ENCODE measurements at regions not wholly inside any gene's neighbourhood (a gene's known extent, or its start where the extent isn't known, plus 50 kb on each side); places are given as distances from the start of the nearest gene placed in this dataset.

DNA sequence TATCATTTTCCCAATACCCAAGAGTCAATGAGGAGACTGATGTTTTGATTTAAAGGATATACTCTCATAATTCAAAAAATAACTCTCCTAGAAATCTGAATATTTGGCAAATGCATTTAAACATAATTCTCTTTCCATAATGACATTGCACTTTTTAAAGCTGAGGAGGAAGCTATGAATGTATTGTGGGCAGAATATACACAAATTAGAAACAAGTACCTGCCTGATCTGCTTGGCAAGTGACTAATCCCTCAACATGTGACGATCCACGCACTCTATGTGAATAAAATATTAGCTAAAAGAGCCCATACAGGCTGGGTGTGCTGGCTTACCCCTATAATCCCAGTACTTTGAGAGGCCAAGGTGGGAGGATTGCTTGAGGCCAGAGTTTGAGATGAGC is 88.3 kb upstream of the CCDC28A start:
- intact Hi-C loops (cut with micrococcal nuclease; ENCODE audit: unreplicated experiment) (no loop called here), in situ Hi-C loops (cut with HindIII; ENCODE audit: extremely low pct_ligation_motif_present, low pct_unique_long_range_greater_than_20kb) (loop anchor here (25.0 kb wide), 1 partner anchor 677 kb away; the partner anchor contains the start of gene CITED2)
- no peaks in the 10 kb centered on the region for H4K20me1 ChIP-seq (ENCODE audit: insufficient read depth, low read length)
- H3K4me3 ChIP-seq (replicated peaks in 1 of 3; ENCODE audit: insufficient read depth in 1 of 3, low read depth in 2 of 3, low read length in 3 of 3), result no peak overlapping the region
- no peak for TF ChIP-seq ONECUT2 (CRISPR knock-in tag; IDR thresholded peaks at IDR 0.05)
- TF ChIP-seq TBX3 (IDR thresholded peaks at IDR 0.05; ENCODE audit: borderline replicate concordance), result no peak
- TF ChIP-seq XRCC5 (optimal IDR thresholded peaks at IDR 0.05; ENCODE audit: low read length), result no peak
- no peak for TF ChIP-seq SATB2 (CRISPR knock-in tag; IDR thresholded peaks at IDR 0.05)
- TF ChIP-seq, protein P1, sequence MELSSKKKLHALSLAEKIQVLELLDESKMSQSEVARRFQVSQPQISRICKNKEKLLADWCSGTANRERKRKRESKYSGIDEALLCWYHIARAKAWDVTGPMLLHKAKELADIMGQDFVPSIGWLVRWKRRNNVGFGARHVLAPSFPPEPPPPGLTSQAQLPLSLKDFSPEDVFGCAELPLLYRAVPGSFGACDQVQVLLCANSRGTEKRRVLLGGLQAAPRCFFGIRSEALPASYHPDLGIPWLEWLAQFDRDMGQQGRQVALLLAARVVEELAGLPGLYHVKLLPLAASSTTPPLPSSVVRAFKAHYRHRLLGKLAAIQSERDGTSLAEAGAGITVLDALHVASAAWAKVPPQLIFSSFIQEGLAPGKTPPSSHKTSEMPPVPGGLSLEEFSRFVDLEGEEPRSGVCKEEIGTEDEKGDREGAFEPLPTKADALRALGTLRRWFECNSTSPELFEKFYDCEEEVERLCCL (CRISPR knock-in tag; IDR thresholded peaks at IDR 0.05; ENCODE audit: borderline replicate concordance), result no peak
- 0 out of 2 replicates have a peak, but pooled peaks have one; percentile 8 for TF ChIP-seq NFE2L2 (IDR thresholded peaks at IDR 0.05; ENCODE audit: low read length)
- no peak for TF ChIP-seq ZNF335 (CRISPR knock-in tag; IDR thresholded peaks at IDR 0.05)
- H3K4me2 ChIP-seq (ENCODE audit: low read depth, low read length), result no peak overlapping the region
- no peak overlapping the region for H3K27ac ChIP-seq (ENCODE audit: extremely low read length, insufficient read depth, low read length)
- no peaks in the 10 kb centered on the region for H3K79me2 ChIP-seq (ENCODE audit: insufficient read depth, low read length)
- H3K9ac ChIP-seq (ENCODE audit: insufficient read depth, low read depth, low read length), result no peak overlapping the region
- no peaks in the 10 kb centered on the region for H3K36me3 ChIP-seq (replicated peaks in 1 of 2; ENCODE audit: control insufficient read depth in 1 of 2, insufficient read depth in 2 of 2, low read length in 2 of 2)
- CTCF ChIA-PET (ENCODE audit: low intra/inter-chr PET ratio, low total read pairs), result no interaction called here
- H3K9me3 ChIP-seq (ENCODE audit: low read length), result no peaks in the 10 kb centered on the region
- no peak overlapping the region for H2AFZ ChIP-seq (ENCODE audit: low read length)
- POLR2A ChIA-PET, result no interaction called here
- BruUV-seq (replicated peaks), result no TSS peak
- ATAC-seq, result no peak
- H3K27me3 ChIP-seq (ENCODE audit: control insufficient read depth in 1 of 2, insufficient read depth in 2 of 2, low read length in 2 of 2), result no peaks in the 10 kb centered on the region
- FAIRE-seq, result no peak
- no peak for DNase-seq (ENCODE audit: low spot score)
- H3K4me1 ChIP-seq (ENCODE audit: insufficient read depth, low read length), result no peaks in the 10 kb centered on the region
- 98% methylated on average over 2 of the region's 2 CpGs for WGBS (ENCODE audit: low lambda C conversion rate)

DNA sequence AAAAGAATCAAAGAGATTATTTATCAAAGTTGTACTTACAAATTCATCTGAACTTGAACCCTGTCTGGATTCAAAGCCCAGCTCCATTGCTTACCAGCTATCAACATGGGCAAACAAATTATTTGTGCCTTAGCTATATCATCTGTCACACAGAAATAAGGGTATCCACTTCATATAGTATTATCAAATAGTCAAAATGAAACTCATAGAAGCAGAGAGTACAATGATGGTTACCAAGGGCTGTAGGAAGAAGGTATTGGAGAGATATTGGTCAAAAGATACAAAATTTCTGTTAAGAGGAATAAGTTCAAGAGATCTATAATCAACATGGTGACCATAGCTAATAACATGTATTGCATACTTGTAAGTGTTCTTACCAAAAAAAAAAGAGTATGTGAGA is 87.8 kb upstream of the CCDC28A start:
- H3K27me3 ChIP-seq (ENCODE audit: control insufficient read depth in 1 of 2, insufficient read depth in 2 of 2, low read length in 2 of 2), result no peaks in the 10 kb centered on the region
- H4K20me1 ChIP-seq (ENCODE audit: insufficient read depth, low read length), result no peaks in the 10 kb centered on the region
- no peak overlapping the region for H2AFZ ChIP-seq (ENCODE audit: low read length)
- no peaks in the 10 kb centered on the region for H3K79me2 ChIP-seq (ENCODE audit: insufficient read depth, low read length)
- no peak overlapping the region for H3K27ac ChIP-seq (ENCODE audit: extremely low read length, insufficient read depth, low read length)
- ChIA-PET CTCF (ENCODE audit: low intra/inter-chr PET ratio, low total read pairs) (no interaction called here), POLR2A (no interaction called here)
- BruUV-seq (replicated peaks), result no TSS peak
- no peak overlapping the region for H3K4me2 ChIP-seq (ENCODE audit: low read depth, low read length)
- H3K9ac ChIP-seq (ENCODE audit: insufficient read depth, low read depth, low read length), result no peak overlapping the region
- FAIRE-seq (no peak), DNase-seq (ENCODE audit: low spot score) (no peak), ATAC-seq (no peak)
- intact Hi-C loops (cut with micrococcal nuclease; ENCODE audit: unreplicated experiment) (no loop called here), in situ Hi-C loops (cut with HindIII; ENCODE audit: extremely low pct_ligation_motif_present, low pct_unique_long_range_greater_than_20kb) (loop anchor here (25.0 kb wide), 1 partner anchor 677 kb away; the partner anchor contains the start of gene CITED2)
- H3K4me1 ChIP-seq (ENCODE audit: insufficient read depth, low read length), result peaks cover 1% of the 10 kb centered on the region; the same call in 1 of the 2 replicates
- H3K4me3 ChIP-seq (replicated peaks in 1 of 3; ENCODE audit: insufficient read depth in 1 of 3, low read depth in 2 of 3, low read length in 3 of 3), result no peak overlapping the region
- no peaks in the 10 kb centered on the region for H3K9me3 ChIP-seq (ENCODE audit: low read length)
- H3K36me3 ChIP-seq (replicated peaks in 1 of 2; ENCODE audit: control insufficient read depth in 1 of 2, insufficient read depth in 2 of 2, low read length in 2 of 2), result no peaks in the 10 kb centered on the region
- TF ChIP-seq, protein P2, sequence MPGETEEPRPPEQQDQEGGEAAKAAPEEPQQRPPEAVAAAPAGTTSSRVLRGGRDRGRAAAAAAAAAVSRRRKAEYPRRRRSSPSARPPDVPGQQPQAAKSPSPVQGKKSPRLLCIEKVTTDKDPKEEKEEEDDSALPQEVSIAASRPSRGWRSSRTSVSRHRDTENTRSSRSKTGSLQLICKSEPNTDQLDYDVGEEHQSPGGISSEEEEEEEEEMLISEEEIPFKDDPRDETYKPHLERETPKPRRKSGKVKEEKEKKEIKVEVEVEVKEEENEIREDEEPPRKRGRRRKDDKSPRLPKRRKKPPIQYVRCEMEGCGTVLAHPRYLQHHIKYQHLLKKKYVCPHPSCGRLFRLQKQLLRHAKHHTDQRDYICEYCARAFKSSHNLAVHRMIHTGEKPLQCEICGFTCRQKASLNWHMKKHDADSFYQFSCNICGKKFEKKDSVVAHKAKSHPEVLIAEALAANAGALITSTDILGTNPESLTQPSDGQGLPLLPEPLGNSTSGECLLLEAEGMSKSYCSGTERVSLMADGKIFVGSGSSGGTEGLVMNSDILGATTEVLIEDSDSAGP (CRISPR knock-in tag; IDR thresholded peaks at IDR 0.05; ENCODE audit: borderline replicate concordance), result no peak
- no peak for TF ChIP-seq SMYD3 (CRISPR knock-in tag; IDR thresholded peaks at IDR 0.05)
- TF ChIP-seq SRSF9 (IDR thresholded peaks at IDR 0.05; ENCODE audit: borderline replicate concordance, insufficient read depth, low read depth, low read length, poor library complexity, severe bottlenecking), result no peak
- no peak for TF ChIP-seq KMT2B (CRISPR knock-in tag; IDR thresholded peaks at IDR 0.05)
- TF ChIP-seq, protein P3, sequence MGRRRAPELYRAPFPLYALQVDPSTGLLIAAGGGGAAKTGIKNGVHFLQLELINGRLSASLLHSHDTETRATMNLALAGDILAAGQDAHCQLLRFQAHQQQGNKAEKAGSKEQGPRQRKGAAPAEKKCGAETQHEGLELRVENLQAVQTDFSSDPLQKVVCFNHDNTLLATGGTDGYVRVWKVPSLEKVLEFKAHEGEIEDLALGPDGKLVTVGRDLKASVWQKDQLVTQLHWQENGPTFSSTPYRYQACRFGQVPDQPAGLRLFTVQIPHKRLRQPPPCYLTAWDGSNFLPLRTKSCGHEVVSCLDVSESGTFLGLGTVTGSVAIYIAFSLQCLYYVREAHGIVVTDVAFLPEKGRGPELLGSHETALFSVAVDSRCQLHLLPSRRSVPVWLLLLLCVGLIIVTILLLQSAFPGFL (CRISPR knock-in tag; IDR thresholded peaks at IDR 0.05), result no peak
- TF ChIP-seq, protein P4, sequence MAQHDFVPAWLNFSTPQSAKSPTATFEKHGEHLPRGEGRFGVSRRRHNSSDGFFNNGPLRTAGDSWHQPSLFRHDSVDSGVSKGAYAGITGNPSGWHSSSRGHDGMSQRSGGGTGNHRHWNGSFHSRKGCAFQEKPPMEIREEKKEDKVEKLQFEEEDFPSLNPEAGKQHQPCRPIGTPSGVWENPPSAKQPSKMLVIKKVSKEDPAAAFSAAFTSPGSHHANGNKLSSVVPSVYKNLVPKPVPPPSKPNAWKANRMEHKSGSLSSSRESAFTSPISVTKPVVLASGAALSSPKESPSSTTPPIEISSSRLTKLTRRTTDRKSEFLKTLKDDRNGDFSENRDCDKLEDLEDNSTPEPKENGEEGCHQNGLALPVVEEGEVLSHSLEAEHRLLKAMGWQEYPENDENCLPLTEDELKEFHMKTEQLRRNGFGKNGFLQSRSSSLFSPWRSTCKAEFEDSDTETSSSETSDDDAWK (CRISPR knock-in tag; IDR thresholded peaks at IDR 0.05), result no peak
- TF ChIP-seq, protein P5, sequence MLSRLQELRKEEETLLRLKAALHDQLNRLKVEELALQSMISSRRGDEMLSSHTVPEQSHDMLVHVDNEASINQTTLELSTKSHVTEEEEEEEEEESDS (CRISPR knock-in tag; IDR thresholded peaks at IDR 0.05; ENCODE audit: borderline replicate concordance), result no peak
